ENCODE measurements at regions not wholly inside any gene's neighbourhood (a gene's known extent, or its start where the extent isn't known, plus 50 kb on each side); places are given as distances from the start of the nearest gene placed in this dataset.

GRCh38 chr1:226476648-226477319 lies 68.9 kb upstream of the PARP1 start:
- ATAC-seq (no peak), DNase-seq (ENCODE audit: low read depth, low spot score) (no peak)
- no peaks in the 10 kb centered on the region for H3K4me1 ChIP-seq (ENCODE audit: control insufficient read depth, insufficient read depth, low read length)
- H3K4me3 ChIP-seq (ENCODE audit: low read depth in 2 of 2, low read length in 2 of 2) = no peak overlapping the region
- intact Hi-C loops (cut with micrococcal nuclease; ENCODE audit: unreplicated experiment) = no loop called here
- H3K27me3 ChIP-seq (ENCODE audit: control insufficient read depth, insufficient read depth, low read length) = peaks cover 12% of the 10 kb centered on the region
- H3K36me3 ChIP-seq (ENCODE audit: control insufficient read depth, insufficient read depth, low read length) = no peaks in the 10 kb centered on the region
- no peaks in the 10 kb centered on the region for H3K9me3 ChIP-seq (ENCODE audit: control insufficient read depth, insufficient read depth, low read depth, low read length)
- CTCF ChIA-PET = no interaction called here
- no peak for TF ChIP-seq CTCF (IDR thresholded peaks at IDR 0.05)
- TF ChIP-seq POLR2AphosphoS5 (IDR thresholded peaks at IDR 0.05; ENCODE audit: low read depth, low read length) = no peak
- no peak for TF ChIP-seq REST (IDR thresholded peaks at IDR 0.05; ENCODE audit: insufficient read depth in 1 of 2, low read depth in 2 of 2, low read length in 1 of 2)
- TF ChIP-seq TCF7L2 (IDR thresholded peaks at IDR 0.05; ENCODE audit: low read depth, low read length) = no peak
- no peak for TF ChIP-seq SIN3A (IDR thresholded peaks at IDR 0.05; ENCODE audit: borderline replicate concordance, insufficient read depth, low read depth, low read length)
- in situ Hi-C loops (cut with HindIII; ENCODE audit: low pct_unique_long_range_greater_than_20kb, low sequenced_read_pairs) = no loop called here
- BruUV-seq (replicated peaks) = no TSS peak
- POLR2A ChIA-PET = no interaction called here
- no peak overlapping the region for H3K27ac ChIP-seq (ENCODE audit: low read length)

GRCh38 chr1:226479474-226479873 lies 69.1 kb upstream of the STUM start:
- TF ChIP-seq SIN3A (IDR thresholded peaks at IDR 0.05; ENCODE audit: borderline replicate concordance, insufficient read depth, low read depth, low read length) (no peak), CTCF (IDR thresholded peaks at IDR 0.05) (no peak), TCF7L2 (IDR thresholded peaks at IDR 0.05; ENCODE audit: low read depth, low read length) (no peak)
- Histone ChIP-seq H3K4me3 (ENCODE audit: low read depth in 2 of 2, low read length in 2 of 2) (no peak overlapping the region), H3K4me1 (ENCODE audit: control insufficient read depth, insufficient read depth, low read length) (no peaks in the 10 kb centered on the region), H3K27ac (ENCODE audit: low read length) (no peak overlapping the region), H3K9me3 (ENCODE audit: control insufficient read depth, insufficient read depth, low read depth, low read length) (no peaks in the 10 kb centered on the region), H3K27me3 (ENCODE audit: control insufficient read depth, insufficient read depth, low read length) (peaks cover 14% of the 10 kb centered on the region), H3K36me3 (ENCODE audit: control insufficient read depth, insufficient read depth, low read length) (no peaks in the 10 kb centered on the region)
- in situ Hi-C loops (cut with HindIII; ENCODE audit: low pct_unique_long_range_greater_than_20kb, low sequenced_read_pairs) = no loop called here
- no TSS peak for BruUV-seq (replicated peaks)
- CTCF ChIA-PET = no interaction called here
- ATAC-seq (no peak), DNase-seq (ENCODE audit: low read depth, low spot score) (no peak)
- POLR2A ChIA-PET = no interaction called here
- intact Hi-C loops (cut with micrococcal nuclease; ENCODE audit: unreplicated experiment) = no loop called here

All from Panc1 (cell line).